ENCODE measurements at regions not wholly inside any gene's neighbourhood (a gene's known extent, or its start where the extent isn't known, plus 50 kb on each side); places are given as distances from the start of the nearest gene placed in this dataset.

GRCh38 chr11:41978945-41979344 is 519.5 kb upstream of the LRRC4C start:
- TF ChIP-seq CTCF (IDR thresholded peaks at IDR 0.05) (no peak), POLR2AphosphoS5 (IDR thresholded peaks at IDR 0.05) (no peak), EP300 (IDR thresholded peaks at IDR 0.05) (no peak)

All from suprapubic skin (tissue), 4 donors.